ENCODE measurements at regions not wholly inside any gene's neighbourhood (a gene's known extent, or its start where the extent isn't known, plus 50 kb on each side); places are given as distances from the start of the nearest gene placed in this dataset.
"Not testable (repeated sequence)": the region's sequence is repeated elsewhere in the genome, so short reads cannot be mapped to it uniquely, and the experiment has no call there.

DNA sequence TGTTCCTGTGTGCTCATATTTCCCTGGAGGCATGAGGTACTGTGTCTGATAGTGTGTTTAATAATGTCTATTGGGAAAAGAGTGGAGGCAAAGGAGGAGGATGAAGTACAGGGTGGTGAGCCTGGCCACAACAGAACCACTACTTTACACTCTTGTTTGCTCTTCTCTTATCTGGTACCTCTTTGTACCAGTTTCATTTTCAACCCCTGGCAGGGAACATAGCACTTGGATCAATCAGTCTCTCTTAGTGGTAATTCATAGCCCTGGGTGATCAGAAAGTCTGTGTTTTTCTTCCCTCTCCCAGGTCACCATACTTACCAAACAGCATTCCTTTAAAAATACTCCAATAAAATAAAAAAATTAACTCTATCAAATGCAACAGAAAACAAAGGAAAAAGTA lies 105.4 kb downstream of the DMRT2 start:
- H3K9me3 ChIP-seq (ENCODE audit: control insufficient read depth, low read length): no peaks in the 10 kb centered on the region
- no peak overlapping the region for H3K27ac ChIP-seq (ENCODE audit: insufficient read depth, low read length, poor library complexity, severe bottlenecking)
- H3K4me3 ChIP-seq (ENCODE audit: insufficient read depth, low read depth, low read length, poor library complexity, severe bottlenecking): no peak overlapping the region
- no peaks in the 10 kb centered on the region for H3K36me3 ChIP-seq (ENCODE audit: control insufficient read depth, insufficient read depth, low read length)
- H3K27me3 ChIP-seq (replicated peaks; ENCODE audit: control insufficient read depth, insufficient read depth, low read length, poor library complexity, severe bottlenecking): no peaks in the 10 kb centered on the region
- H3K4me1 ChIP-seq (ENCODE audit: control insufficient read depth, insufficient read depth, low read length, poor library complexity, severe bottlenecking): no peaks in the 10 kb centered on the region
- no peak for DNase-seq

DNA sequence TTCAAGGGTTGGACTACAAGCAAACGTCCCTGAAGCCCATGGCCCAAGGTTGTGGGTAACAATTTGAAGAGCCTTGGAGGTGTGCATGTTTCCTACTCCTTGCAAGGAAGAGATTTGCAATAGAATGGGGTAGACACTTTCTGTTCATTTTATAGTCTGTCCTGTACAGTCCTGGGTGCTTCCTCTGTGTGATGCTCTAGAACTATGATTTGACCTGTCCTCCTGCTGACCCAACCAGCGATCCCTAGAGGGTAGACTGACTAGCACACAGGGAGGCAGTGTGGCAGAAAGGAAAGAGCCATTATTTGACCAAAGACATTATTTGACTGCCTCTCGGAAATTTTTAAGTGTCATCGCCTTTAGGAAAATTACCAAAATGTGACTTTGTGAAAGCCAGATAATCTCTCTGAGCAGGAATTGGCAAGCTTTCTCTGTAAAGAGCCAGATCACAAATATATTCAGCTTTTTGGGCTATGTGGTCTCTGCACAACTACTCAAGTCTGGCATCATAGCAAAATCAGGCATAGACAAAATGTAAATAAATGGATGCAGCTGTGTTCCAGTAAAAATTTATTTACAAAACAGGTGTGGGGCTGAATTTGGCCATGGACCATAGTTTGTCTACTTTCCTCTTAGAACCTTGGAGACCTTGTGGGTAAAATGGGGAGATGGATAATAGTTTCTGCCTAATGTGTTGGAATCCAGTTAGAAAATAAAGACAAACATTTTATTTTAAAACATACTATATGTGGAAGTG lies 106.8 kb downstream of the DMRT2 start:
- H3K9me3 ChIP-seq (ENCODE audit: control insufficient read depth, low read length): no peaks in the 10 kb centered on the region
- no peak overlapping the region for H3K4me3 ChIP-seq (ENCODE audit: insufficient read depth, low read depth, low read length, poor library complexity, severe bottlenecking)
- H3K27ac ChIP-seq (ENCODE audit: insufficient read depth, low read length, poor library complexity, severe bottlenecking): no peak overlapping the region

DNA sequence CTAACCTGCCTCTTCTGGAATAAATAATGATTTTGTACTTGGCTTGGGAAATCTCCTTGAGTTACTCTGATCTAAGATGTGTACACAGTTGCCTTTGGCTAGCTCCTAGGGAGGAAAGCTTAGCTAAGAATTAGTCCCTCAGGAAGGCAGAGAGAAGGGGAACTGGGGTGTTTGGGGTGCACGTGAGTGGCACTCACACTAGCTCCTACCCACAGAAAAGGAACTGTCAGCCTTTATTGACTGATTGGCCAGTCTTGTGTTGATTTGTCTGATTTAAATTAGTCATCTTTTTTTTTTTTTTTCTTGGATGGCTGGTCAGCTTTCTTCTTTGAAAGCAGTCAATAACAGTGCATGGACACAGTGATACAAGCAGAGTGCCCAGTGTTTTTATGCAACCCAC lies 107.7 kb downstream of the DMRT2 start:
- no peaks in the 10 kb centered on the region for H3K4me1 ChIP-seq (ENCODE audit: control insufficient read depth, insufficient read depth, low read length, poor library complexity, severe bottlenecking)
- DNase-seq: no peak
- no peaks in the 10 kb centered on the region for H3K36me3 ChIP-seq (ENCODE audit: control insufficient read depth, insufficient read depth, low read length)
- no peaks in the 10 kb centered on the region for H3K27me3 ChIP-seq (replicated peaks; ENCODE audit: control insufficient read depth, insufficient read depth, low read length, poor library complexity, severe bottlenecking)
- no peak overlapping the region for H3K27ac ChIP-seq (ENCODE audit: insufficient read depth, low read length, poor library complexity, severe bottlenecking)
- no peaks in the 10 kb centered on the region for H3K9me3 ChIP-seq (ENCODE audit: control insufficient read depth, low read length)
- no peak overlapping the region for H3K4me3 ChIP-seq (ENCODE audit: insufficient read depth, low read depth, low read length, poor library complexity, severe bottlenecking)

More for the DNA sequence above, 106.8 kb downstream of the DMRT2 start:
- Histone ChIP-seq H3K27me3 (replicated peaks; ENCODE audit: control insufficient read depth, insufficient read depth, low read length, poor library complexity, severe bottlenecking) (no peaks in the 10 kb centered on the region), H3K4me1 (ENCODE audit: control insufficient read depth, insufficient read depth, low read length, poor library complexity, severe bottlenecking) (no peaks in the 10 kb centered on the region), H3K36me3 (ENCODE audit: control insufficient read depth, insufficient read depth, low read length) (no peaks in the 10 kb centered on the region)
- no peak for DNase-seq

DNA sequence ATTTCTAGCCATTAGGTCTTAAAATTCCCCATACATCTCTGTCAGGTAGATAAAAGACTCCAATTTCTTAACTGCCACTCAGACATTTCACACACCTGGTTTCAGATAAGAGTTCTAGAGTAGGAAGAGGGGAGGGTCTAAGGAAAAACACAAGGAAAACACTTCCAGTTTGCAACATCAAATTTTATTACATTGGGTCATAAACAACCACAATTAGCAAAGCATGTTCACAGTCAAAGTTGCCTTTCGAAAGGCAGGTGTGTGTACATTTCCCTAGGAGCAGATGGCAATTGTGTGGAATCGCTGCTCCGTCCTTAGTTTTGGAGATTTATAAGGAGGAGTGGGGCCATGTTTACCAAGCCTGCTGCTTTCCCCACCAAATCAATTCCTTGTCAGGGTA lies 120.8 kb downstream of the DMRT2 start:
- Histone ChIP-seq H3K27ac (ENCODE audit: insufficient read depth, low read length, poor library complexity, severe bottlenecking) (no peak overlapping the region), H3K4me1 (ENCODE audit: control insufficient read depth, insufficient read depth, low read length, poor library complexity, severe bottlenecking) (no peaks in the 10 kb centered on the region), H3K4me3 (ENCODE audit: insufficient read depth, low read depth, low read length, poor library complexity, severe bottlenecking) (no peak overlapping the region), H3K36me3 (ENCODE audit: control insufficient read depth, insufficient read depth, low read length) (no peaks in the 10 kb centered on the region), H3K27me3 (replicated peaks; ENCODE audit: control insufficient read depth, insufficient read depth, low read length, poor library complexity, severe bottlenecking) (no peaks in the 10 kb centered on the region), H3K9me3 (ENCODE audit: control insufficient read depth, low read length) (no peaks in the 10 kb centered on the region)
- no peak for DNase-seq

DNA sequence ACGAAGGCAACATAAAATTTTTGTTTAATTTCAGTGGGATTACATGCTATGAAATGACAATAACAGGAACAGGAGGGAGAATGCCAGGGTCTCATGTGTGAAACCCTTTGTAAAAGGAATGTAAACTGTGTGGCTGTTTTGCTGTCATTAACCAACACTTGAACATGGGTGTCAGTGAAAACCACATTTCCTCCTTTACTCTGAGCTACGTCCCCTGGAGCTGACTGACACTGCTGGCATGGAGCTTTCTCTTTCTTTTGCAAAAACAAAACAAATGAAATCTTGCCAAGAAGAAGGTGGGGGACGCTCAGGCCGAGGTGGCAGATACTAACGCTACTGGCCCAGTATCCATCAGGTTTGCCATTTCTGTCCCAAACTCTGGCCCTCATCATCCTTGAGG lies 121.4 kb downstream of the DMRT2 start:
- H3K27ac ChIP-seq (ENCODE audit: insufficient read depth, low read length, poor library complexity, severe bottlenecking): no peak overlapping the region
- DNase-seq: no peak
- no peaks in the 10 kb centered on the region for H3K36me3 ChIP-seq (ENCODE audit: control insufficient read depth, insufficient read depth, low read length)
- H3K27me3 ChIP-seq (replicated peaks; ENCODE audit: control insufficient read depth, insufficient read depth, low read length, poor library complexity, severe bottlenecking): no peaks in the 10 kb centered on the region
- no peaks in the 10 kb centered on the region for H3K4me1 ChIP-seq (ENCODE audit: control insufficient read depth, insufficient read depth, low read length, poor library complexity, severe bottlenecking)
- H3K4me3 ChIP-seq (ENCODE audit: insufficient read depth, low read depth, low read length, poor library complexity, severe bottlenecking): no peak overlapping the region
- no peaks in the 10 kb centered on the region for H3K9me3 ChIP-seq (ENCODE audit: control insufficient read depth, low read length)

DNA sequence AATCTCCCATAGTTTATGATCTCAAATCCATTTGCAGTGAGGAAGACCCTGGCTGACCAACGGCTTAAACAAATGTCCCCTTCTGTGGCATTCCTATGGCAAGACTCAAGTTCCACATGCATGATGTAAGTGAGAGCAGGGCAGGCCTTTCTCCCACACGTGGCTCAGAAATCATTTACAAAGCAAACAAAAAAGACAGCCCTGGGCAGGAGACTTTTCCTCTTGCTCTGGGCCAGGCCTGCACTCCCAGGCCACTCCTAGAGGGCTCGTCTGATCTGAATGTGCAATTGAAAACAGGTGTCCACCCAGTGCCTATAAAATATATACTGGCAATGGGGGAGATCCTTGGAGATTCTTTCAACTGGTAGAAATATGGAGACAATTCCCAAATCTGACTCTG lies 123.1 kb downstream of the DMRT2 start:
- Histone ChIP-seq H3K9me3 (ENCODE audit: control insufficient read depth, low read length) (no peaks in the 10 kb centered on the region), H3K4me1 (ENCODE audit: control insufficient read depth, insufficient read depth, low read length, poor library complexity, severe bottlenecking) (no peaks in the 10 kb centered on the region), H3K4me3 (ENCODE audit: insufficient read depth, low read depth, low read length, poor library complexity, severe bottlenecking) (no peak overlapping the region), H3K27ac (ENCODE audit: insufficient read depth, low read length, poor library complexity, severe bottlenecking) (no peak overlapping the region), H3K36me3 (ENCODE audit: control insufficient read depth, insufficient read depth, low read length) (no peaks in the 10 kb centered on the region), H3K27me3 (replicated peaks; ENCODE audit: control insufficient read depth, insufficient read depth, low read length, poor library complexity, severe bottlenecking) (no peaks in the 10 kb centered on the region)
- DNase-seq: no peak

DNA sequence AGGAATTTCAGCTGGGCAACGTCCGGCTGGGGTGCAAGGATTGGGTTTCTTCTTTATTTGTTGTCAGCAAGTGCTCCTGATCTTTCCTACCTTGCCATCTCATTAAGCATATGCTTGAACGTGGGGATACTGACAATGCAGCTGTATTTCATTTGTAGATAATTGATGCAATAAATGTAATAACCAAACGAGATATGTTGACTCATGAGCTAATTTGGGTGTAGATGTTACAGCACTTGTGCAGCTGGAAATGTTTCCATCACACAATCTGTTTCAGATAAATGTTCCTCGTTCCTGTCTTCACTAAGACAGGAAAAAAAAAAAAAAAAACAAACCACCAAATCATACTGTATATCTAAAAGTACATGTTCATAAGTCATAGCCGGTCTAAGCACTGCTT lies 123.8 kb downstream of the DMRT2 start:
- Histone ChIP-seq H3K36me3 (ENCODE audit: control insufficient read depth, insufficient read depth, low read length) (no peaks in the 10 kb centered on the region), H3K27ac (ENCODE audit: insufficient read depth, low read length, poor library complexity, severe bottlenecking) (no peak overlapping the region), H3K4me3 (ENCODE audit: insufficient read depth, low read depth, low read length, poor library complexity, severe bottlenecking) (no peak overlapping the region), H3K4me1 (ENCODE audit: control insufficient read depth, insufficient read depth, low read length, poor library complexity, severe bottlenecking) (no peaks in the 10 kb centered on the region), H3K9me3 (ENCODE audit: control insufficient read depth, low read length) (no peaks in the 10 kb centered on the region), H3K27me3 (replicated peaks; ENCODE audit: control insufficient read depth, insufficient read depth, low read length, poor library complexity, severe bottlenecking) (no peaks in the 10 kb centered on the region)
- DNase-seq: no peak

DNA sequence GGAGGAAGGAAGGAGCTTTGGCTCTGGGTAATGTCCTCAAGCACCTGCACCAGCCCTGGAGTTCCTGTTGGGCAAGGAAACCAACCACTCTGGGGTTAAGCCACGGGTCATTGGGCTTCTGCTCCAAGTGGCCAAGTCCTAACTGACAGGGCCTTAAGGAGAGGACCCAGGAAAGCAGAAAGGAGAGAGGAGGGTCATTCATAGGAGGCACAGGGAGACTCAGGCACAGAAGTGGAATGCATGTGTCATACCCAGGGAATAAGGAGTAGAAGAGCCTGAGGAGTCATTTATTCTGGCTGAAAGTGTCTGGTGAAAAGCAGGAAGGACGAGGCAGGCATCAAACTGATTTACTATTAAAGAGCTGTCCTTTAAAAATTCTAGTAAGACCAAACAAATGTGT lies 129.2 kb downstream of the DMRT2 start:
- DNase-seq: no peak
- no peak overlapping the region for H3K27ac ChIP-seq (ENCODE audit: insufficient read depth, low read length, poor library complexity, severe bottlenecking)

DNA sequence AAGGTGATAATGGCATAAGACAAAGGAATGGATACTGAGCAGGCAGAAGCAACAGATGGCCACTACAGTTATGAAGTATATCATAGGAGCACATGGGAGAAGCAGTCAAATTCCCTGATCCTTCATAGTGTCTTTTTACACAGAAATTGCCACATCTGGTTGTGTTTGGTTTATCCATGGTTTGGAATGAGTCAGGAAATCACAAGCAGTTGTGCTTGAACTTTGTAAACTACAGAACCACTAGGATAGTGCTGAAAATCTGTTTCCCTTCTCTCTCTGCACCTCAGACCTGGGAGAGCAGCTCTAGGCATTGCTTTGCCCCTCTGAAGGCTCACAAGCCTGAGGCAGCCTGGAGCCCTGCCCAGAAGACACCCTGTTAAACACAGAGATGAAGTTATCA lies 134.0 kb downstream of the DMRT2 start:
- Histone ChIP-seq H3K9me3 (ENCODE audit: control insufficient read depth, low read length) (no peaks in the 10 kb centered on the region), H3K36me3 (ENCODE audit: control insufficient read depth, insufficient read depth, low read length) (no peaks in the 10 kb centered on the region), H3K4me3 (ENCODE audit: insufficient read depth, low read depth, low read length, poor library complexity, severe bottlenecking) (no peak overlapping the region), H3K27ac (ENCODE audit: insufficient read depth, low read length, poor library complexity, severe bottlenecking) (no peak overlapping the region), H3K4me1 (ENCODE audit: control insufficient read depth, insufficient read depth, low read length, poor library complexity, severe bottlenecking) (no peaks in the 10 kb centered on the region), H3K27me3 (replicated peaks; ENCODE audit: control insufficient read depth, insufficient read depth, low read length, poor library complexity, severe bottlenecking) (no peaks in the 10 kb centered on the region)
- no peak for DNase-seq

More for the DNA sequence above, 129.2 kb downstream of the DMRT2 start:
- H3K27me3 ChIP-seq (replicated peaks; ENCODE audit: control insufficient read depth, insufficient read depth, low read length, poor library complexity, severe bottlenecking): no peaks in the 10 kb centered on the region
- no peaks in the 10 kb centered on the region for H3K4me1 ChIP-seq (ENCODE audit: control insufficient read depth, insufficient read depth, low read length, poor library complexity, severe bottlenecking)
- no peaks in the 10 kb centered on the region for H3K9me3 ChIP-seq (ENCODE audit: control insufficient read depth, low read length)
- H3K4me3 ChIP-seq (ENCODE audit: insufficient read depth, low read depth, low read length, poor library complexity, severe bottlenecking): no peak overlapping the region
- H3K36me3 ChIP-seq (ENCODE audit: control insufficient read depth, insufficient read depth, low read length): no peaks in the 10 kb centered on the region

DNA sequence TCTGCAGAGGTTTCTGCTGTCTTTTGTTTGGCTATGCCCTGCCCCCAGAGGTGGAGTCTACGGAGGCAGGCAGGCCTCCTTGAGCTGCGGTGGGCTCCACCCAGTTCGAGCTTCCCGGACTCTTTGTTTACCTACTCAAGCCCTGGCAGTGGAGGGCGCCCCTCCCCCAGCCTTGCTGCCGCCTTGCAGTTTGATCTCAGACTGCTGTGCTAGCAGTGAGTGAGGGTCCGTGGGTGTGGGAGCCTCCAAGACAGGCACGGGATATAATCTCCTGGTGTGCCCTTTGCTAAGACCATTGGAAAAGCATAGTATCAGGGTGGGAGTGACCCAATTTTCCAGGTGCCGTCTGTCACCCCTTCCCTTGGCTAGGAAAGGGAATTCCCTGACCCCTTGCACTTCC lies 137.0 kb downstream of the DMRT2 start:
- H3K4me1 ChIP-seq (ENCODE audit: control insufficient read depth, insufficient read depth, low read length, poor library complexity, severe bottlenecking); H3K27me3 ChIP-seq (replicated peaks; ENCODE audit: control insufficient read depth, insufficient read depth, low read length, poor library complexity, severe bottlenecking); H3K27ac ChIP-seq (ENCODE audit: insufficient read depth, low read length, poor library complexity, severe bottlenecking); H3K9me3 ChIP-seq (ENCODE audit: control insufficient read depth, low read length); DNase-seq; H3K4me3 ChIP-seq (ENCODE audit: insufficient read depth, low read depth, low read length, poor library complexity, severe bottlenecking); H3K36me3 ChIP-seq (ENCODE audit: control insufficient read depth, insufficient read depth, low read length): not testable (repeated sequence)
